Stimulated activated effector memory CD8-positive, alpha-beta T cell treated with anti-CD3 and anti-CD28 coated beads, Interleukin-12 subunit alpha, Interleukin-12 subunit beta, amount 100 ng/mL, for 72 hours (primary cell): ENCODE measurements at regions not wholly inside any gene's neighbourhood (a gene's known extent, or its start where the extent isn't known, plus 50 kb on each side); places are given as distances from the start of the nearest gene placed in this dataset.
A peak's percentile ranks its signal among the peaks of the same experiment; 100 is the strongest.
"Not testable (repeated sequence)": the region's sequence is repeated elsewhere in the genome, so short reads cannot be mapped to it uniquely, and the experiment has no call there.

Source experiments
- ATAC-seq: fragments of 150-1000 bp; cut with Tn5 transposase; 2 replicates; pipeline ENCODE4 v1.10.0; 2021
- DNase-seq, 2 donors: peaks; one replicate each; pipeline ENCODE4 v3.0.0; 2021 to 2022; ENCODE audit warnings: low spot score in 2 of 2
- H3K27ac Mint-ChIP-seq: one replicate; pipeline ENCODE4 v1.8.0; 2022; ENCODE audit warnings: mild to moderate bottlenecking, mixed read lengths
- H3K36me3 Mint-ChIP-seq: one replicate; pipeline ENCODE4 v1.8.0; 2022; ENCODE audit warnings: mild to moderate bottlenecking, mixed read lengths
- H3K4me1 Mint-ChIP-seq: one replicate; pipeline ENCODE4 v1.8.0; 2022; ENCODE audit warnings: mixed read lengths
- H3K4me3 Mint-ChIP-seq: one replicate; pipeline ENCODE4 v1.8.0; 2022; ENCODE audit warnings: mild to moderate bottlenecking, mixed read lengths
- H3K9me3 Mint-ChIP-seq: one replicate; pipeline ENCODE4 v1.8.0; 2022; ENCODE audit warnings: mixed read lengths

GRCh38 chr18:55737781-55738468 is 149.9 kb upstream of the TCF4 start:
- no peak for DNase-seq
- Mint-ChIP-seq H3K36me3 (no peaks in the 10 kb centered on the region), H3K4me3 (no peak overlapping the region), H3K27ac (no peak overlapping the region), H3K4me1 (no peaks in the 10 kb centered on the region), H3K9me3 (peaks cover 16% of the 10 kb centered on the region)
- no peak for ATAC-seq

- Mint-ChIP-seq H3K36me3 (no peaks in the 10 kb centered on the region), H3K27ac (no peak overlapping the region), H3K4me3 (no peak overlapping the region), H3K9me3 (peaks cover 13% of the 10 kb centered on the region), H3K4me1 (no peaks in the 10 kb centered on the region)
- no peak for ATAC-seq
- no peak for DNase-seq
These were observed 149.3 kb upstream of the TCF4 start for GRCh38 chr18:55737266-55737665.

- no peak overlapping the region for H3K27ac Mint-ChIP-seq
These were observed 148.0 kb upstream of the TCF4 start for GRCh38 chr18:55735969-55736368.

GRCh38 chr18:55735199-55735855 is 147.3 kb upstream of the TCF4 start:
- H3K27ac Mint-ChIP-seq = no peak overlapping the region
- H3K9me3 Mint-ChIP-seq = peaks cover 10% of the 10 kb centered on the region
- DNase-seq (no peak), ATAC-seq (no peak)
- no peaks in the 10 kb centered on the region for H3K4me1 Mint-ChIP-seq
- H3K36me3 Mint-ChIP-seq = no peaks in the 10 kb centered on the region
- H3K4me3 Mint-ChIP-seq = no peak overlapping the region

More at GRCh38 chr18:55735969-55736368, 148.0 kb upstream of the TCF4 start:
- Mint-ChIP-seq H3K4me1 (no peaks in the 10 kb centered on the region), H3K36me3 (no peaks in the 10 kb centered on the region), H3K4me3 (no peak overlapping the region), H3K9me3 (peaks cover 10% of the 10 kb centered on the region)
- DNase-seq (no peak), ATAC-seq (no peak)

GRCh38 chr18:55732227-55733106 is 144.5 kb upstream of the TCF4 start:
- Mint-ChIP-seq H3K9me3 (peaks cover 9% of the 10 kb centered on the region), H3K4me1 (no peaks in the 10 kb centered on the region), H3K4me3 (no peak overlapping the region), H3K27ac (no peak overlapping the region), H3K36me3 (no peaks in the 10 kb centered on the region)
- ATAC-seq (no peak), DNase-seq (no peak)

- no peak for DNase-seq
These were observed 143.6 kb upstream of the TCF4 start for GRCh38 chr18:55731594-55732042.

GRCh38 chr18:55721006-55721405 is 133.0 kb upstream of the TCF4 start:
- H3K9me3 Mint-ChIP-seq, H3K4me3 Mint-ChIP-seq, H3K36me3 Mint-ChIP-seq, H3K27ac Mint-ChIP-seq, H3K4me1 Mint-ChIP-seq, DNase-seq, ATAC-seq: not testable (repeated sequence)

More at GRCh38 chr18:55731594-55732042, 143.6 kb upstream of the TCF4 start:
- Mint-ChIP-seq H3K36me3 (no peaks in the 10 kb centered on the region), H3K4me3 (no peak overlapping the region), H3K9me3 (peaks cover 7% of the 10 kb centered on the region), H3K4me1 (no peaks in the 10 kb centered on the region), H3K27ac (no peak overlapping the region)
- ATAC-seq = peak; percentile 26

- no peak overlapping the region for H3K27ac Mint-ChIP-seq
- ATAC-seq (no peak), DNase-seq (no peak)
- H3K4me3 Mint-ChIP-seq = no peak overlapping the region
- H3K4me1 Mint-ChIP-seq = no peaks in the 10 kb centered on the region
- peaks cover 19% of the 10 kb centered on the region for H3K9me3 Mint-ChIP-seq
- no peaks in the 10 kb centered on the region for H3K36me3 Mint-ChIP-seq
These were observed 125.7 kb upstream of the TCF4 start for GRCh38 chr18:55713707-55714106.

- Mint-ChIP-seq H3K4me3 (no peak overlapping the region), H3K27ac (no peak overlapping the region), H3K36me3 (no peaks in the 10 kb centered on the region), H3K9me3 (peaks cover 11% of the 10 kb centered on the region), H3K4me1 (no peaks in the 10 kb centered on the region)
- DNase-seq (no peak), ATAC-seq (no peak)
These were observed 118.9 kb upstream of the TCF4 start for GRCh38 chr18:55706898-55707297.

GRCh38 chr18:55699233-55699765 is 111.3 kb upstream of the TCF4 start:
- Mint-ChIP-seq H3K4me1 (no peaks in the 10 kb centered on the region), H3K9me3 (peaks cover 11% of the 10 kb centered on the region), H3K36me3 (no peaks in the 10 kb centered on the region), H3K4me3 (no peak overlapping the region), H3K27ac (no peak overlapping the region)
- no peak for DNase-seq
- ATAC-seq = no peak

GRCh38 chr18:55696811-55697210 is 108.8 kb upstream of the TCF4 start:
- no peaks in the 10 kb centered on the region for H3K4me1 Mint-ChIP-seq
- no peak overlapping the region for H3K4me3 Mint-ChIP-seq
- no peaks in the 10 kb centered on the region for H3K36me3 Mint-ChIP-seq
- ATAC-seq = no peak
- H3K9me3 Mint-ChIP-seq = peaks cover 8% of the 10 kb centered on the region
- no peak overlapping the region for H3K27ac Mint-ChIP-seq
- no peak for DNase-seq

- no peaks in the 10 kb centered on the region for H3K36me3 Mint-ChIP-seq
- H3K27ac Mint-ChIP-seq = no peak overlapping the region
These were observed 107.1 kb upstream of the TCF4 start for GRCh38 chr18:55695091-55695490.

GRCh38 chr18:55694291-55694690 is 106.3 kb upstream of the TCF4 start:
- H3K4me3 Mint-ChIP-seq = no peak overlapping the region
- H3K36me3 Mint-ChIP-seq = no peaks in the 10 kb centered on the region
- ATAC-seq = no peak
- no peaks in the 10 kb centered on the region for H3K4me1 Mint-ChIP-seq
- no peak for DNase-seq
- peaks cover 11% of the 10 kb centered on the region for H3K9me3 Mint-ChIP-seq
- H3K27ac Mint-ChIP-seq = no peak overlapping the region

More at GRCh38 chr18:55695091-55695490, 107.1 kb upstream of the TCF4 start:
- no peak for ATAC-seq
- peaks cover 8% of the 10 kb centered on the region for H3K9me3 Mint-ChIP-seq
- no peak for DNase-seq
- no peaks in the 10 kb centered on the region for H3K4me1 Mint-ChIP-seq
- H3K4me3 Mint-ChIP-seq = no peak overlapping the region

- no peak overlapping the region for H3K4me3 Mint-ChIP-seq
- no peak overlapping the region for H3K27ac Mint-ChIP-seq
- H3K9me3 Mint-ChIP-seq = peaks cover 5% of the 10 kb centered on the region
- ATAC-seq (no peak), DNase-seq (no peak)
- no peaks in the 10 kb centered on the region for H3K4me1 Mint-ChIP-seq
- no peaks in the 10 kb centered on the region for H3K36me3 Mint-ChIP-seq
These were observed 100.0 kb upstream of the TCF4 start for GRCh38 chr18:55688030-55688429.

- no peaks in the 10 kb centered on the region for H3K4me1 Mint-ChIP-seq
- H3K4me3 Mint-ChIP-seq = no peak overlapping the region
- ATAC-seq = no peak
- no peak for DNase-seq
- H3K36me3 Mint-ChIP-seq = no peaks in the 10 kb centered on the region
- peaks cover 5% of the 10 kb centered on the region for H3K9me3 Mint-ChIP-seq
- no peak overlapping the region for H3K27ac Mint-ChIP-seq
These were observed 99.1 kb upstream of the TCF4 start for GRCh38 chr18:55687106-55687505.
